ENCODE measurements at regions not wholly inside any gene's neighbourhood (a gene's known extent, or its start where the extent isn't known, plus 50 kb on each side); places are given as distances from the start of the nearest gene placed in this dataset.

GRCh38 chr14:82766996-82767395 is 1233.3 kb upstream of the SEL1L start:
- no peaks in the 10 kb centered on the region for H3K9me3 Mint-ChIP-seq
- TF ChIP-seq CTCF (IDR thresholded peaks at IDR 0.05; ENCODE audit: unreplicated experiment in 3 of 3), result no peak
- no peaks in the 10 kb centered on the region for H3K4me1 Mint-ChIP-seq
- H3K27ac Mint-ChIP-seq, result no peak overlapping the region
- H3K4me3 Mint-ChIP-seq, result no peak overlapping the region
- no peaks in the 10 kb centered on the region for H3K36me3 Mint-ChIP-seq (ENCODE audit: low read depth)
- no peaks in the 10 kb centered on the region for H3K27me3 Mint-ChIP-seq (ENCODE audit: low read depth)

DNA sequence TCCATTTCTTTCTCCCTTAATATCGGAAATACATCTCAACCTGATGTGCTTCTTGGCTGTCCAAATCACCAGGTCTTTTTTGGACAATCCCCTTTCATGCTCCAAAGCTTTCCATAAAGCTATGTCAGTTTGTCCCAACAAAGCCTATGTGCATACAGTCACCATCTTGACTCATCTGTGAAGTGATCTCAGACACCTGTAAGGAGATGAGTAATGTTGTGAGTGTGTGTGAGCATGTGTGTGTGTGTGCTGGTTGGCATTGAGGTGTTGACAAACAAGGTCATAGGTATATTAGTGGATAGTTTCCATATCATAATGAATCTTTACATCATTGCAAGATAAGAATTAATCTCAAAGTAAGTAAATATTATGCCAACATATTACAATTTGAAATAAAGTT is 1243.3 kb upstream of the SEL1L start:
- Mint-ChIP-seq H3K27me3 (ENCODE audit: low read depth) (no peaks in the 10 kb centered on the region), H3K27ac (no peak overlapping the region), H3K9me3 (no peaks in the 10 kb centered on the region), H3K4me1 (peaks cover 11% of the 10 kb centered on the region), H3K4me3 (no peak overlapping the region), H3K36me3 (ENCODE audit: low read depth) (no peaks in the 10 kb centered on the region)
- no peak for TF ChIP-seq CTCF (IDR thresholded peaks at IDR 0.05; ENCODE audit: unreplicated experiment in 3 of 3)

GRCh38 chr14:82778008-82778590 is 1244.4 kb upstream of the SEL1L start:
- H3K4me3 Mint-ChIP-seq, result no peak overlapping the region
- no peaks in the 10 kb centered on the region for H3K36me3 Mint-ChIP-seq (ENCODE audit: low read depth)
- peak overlapping the region in 1 of 3 experiments; percentile 55 for H3K27ac Mint-ChIP-seq
- no peak for TF ChIP-seq CTCF (IDR thresholded peaks at IDR 0.05; ENCODE audit: unreplicated experiment in 3 of 3)
- H3K4me1 Mint-ChIP-seq, result peaks cover 11% of the 10 kb centered on the region
- no peaks in the 10 kb centered on the region for H3K27me3 Mint-ChIP-seq (ENCODE audit: low read depth)
- H3K9me3 Mint-ChIP-seq, result no peaks in the 10 kb centered on the region

DNA sequence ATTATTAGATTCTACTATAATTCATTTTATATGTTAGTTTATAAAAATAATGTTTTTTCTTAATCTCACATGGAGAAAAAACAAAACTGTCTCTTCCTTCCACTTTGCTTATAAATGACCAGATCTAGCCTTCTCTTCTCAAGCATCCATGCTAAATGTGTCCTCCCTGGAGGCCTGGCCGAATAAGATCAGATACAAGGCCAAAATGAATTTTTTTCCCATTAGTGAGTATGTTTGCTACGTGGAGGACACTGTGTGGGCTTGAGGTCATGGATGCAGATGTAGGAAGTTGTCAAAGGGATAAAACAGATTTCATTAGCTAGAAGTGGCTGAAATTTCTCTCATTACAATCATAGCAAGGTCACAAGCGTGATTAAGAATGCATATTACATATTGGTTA is 1244.9 kb upstream of the SEL1L start:
- TF ChIP-seq CTCF (IDR thresholded peaks at IDR 0.05; ENCODE audit: unreplicated experiment in 3 of 3), result no peak
- Mint-ChIP-seq H3K27ac (peak overlapping the region in 1 of 3 experiments; percentile 55), H3K27me3 (ENCODE audit: low read depth) (no peaks in the 10 kb centered on the region), H3K4me1 (peaks cover 11% of the 10 kb centered on the region), H3K36me3 (ENCODE audit: low read depth) (no peaks in the 10 kb centered on the region), H3K4me3 (no peak overlapping the region), H3K9me3 (no peaks in the 10 kb centered on the region)

GRCh38 chr14:82779301-82779700 is 1245.6 kb upstream of the SEL1L start:
- no peak overlapping the region for H3K4me3 Mint-ChIP-seq
- H3K36me3 Mint-ChIP-seq (ENCODE audit: low read depth), result no peaks in the 10 kb centered on the region
- no peak for TF ChIP-seq CTCF (IDR thresholded peaks at IDR 0.05; ENCODE audit: unreplicated experiment in 3 of 3)
- peaks cover 11% of the 10 kb centered on the region for H3K4me1 Mint-ChIP-seq
- no peaks in the 10 kb centered on the region for H3K27me3 Mint-ChIP-seq (ENCODE audit: low read depth)
- no peaks in the 10 kb centered on the region for H3K9me3 Mint-ChIP-seq
- H3K27ac Mint-ChIP-seq, result peak overlapping the region in 1 of 3 experiments; percentile 55

DNA sequence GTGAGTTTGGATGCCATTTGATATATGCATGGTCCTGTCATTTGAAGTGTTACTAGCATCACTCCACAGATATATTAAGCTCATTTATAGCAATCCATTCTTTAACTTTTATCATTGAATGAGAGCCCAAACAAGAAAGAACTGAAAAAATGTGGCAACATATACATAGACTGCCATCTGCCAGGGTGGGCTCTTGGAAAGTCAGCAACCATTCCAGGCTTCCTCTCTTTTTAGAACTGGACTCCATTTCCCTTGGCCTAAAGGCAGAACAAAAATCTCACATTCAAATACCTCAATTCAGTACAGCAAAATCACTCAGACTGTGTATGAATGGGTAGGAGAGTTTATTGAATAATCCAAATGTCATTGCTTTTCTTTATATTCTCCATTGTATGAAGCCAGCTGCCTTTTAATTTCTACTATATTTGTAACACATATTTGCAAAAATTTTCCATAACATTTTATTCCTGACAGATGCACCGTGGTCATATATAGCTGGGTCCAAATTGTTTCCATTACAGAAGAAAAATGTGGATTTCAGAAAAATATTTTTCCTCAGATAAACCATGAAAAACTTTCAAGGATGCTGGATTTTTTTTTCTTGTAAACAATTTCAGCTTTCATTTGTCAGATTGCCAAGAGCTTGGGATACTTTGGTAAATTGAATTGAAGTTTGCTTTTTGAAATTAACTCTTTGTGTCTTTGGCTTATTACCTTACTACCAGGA is 1252.3 kb upstream of the SEL1L start:
- no peak overlapping the region for H3K4me3 Mint-ChIP-seq
- no peaks in the 10 kb centered on the region for H3K4me1 Mint-ChIP-seq
- H3K36me3 Mint-ChIP-seq (ENCODE audit: low read depth), result peaks cover 3% of the 10 kb centered on the region
- no peak overlapping the region for H3K27ac Mint-ChIP-seq
- no peak for TF ChIP-seq CTCF (IDR thresholded peaks at IDR 0.05; ENCODE audit: unreplicated experiment in 3 of 3)
- no peaks in the 10 kb centered on the region for H3K27me3 Mint-ChIP-seq (ENCODE audit: low read depth)
- peaks cover 2% of the 10 kb centered on the region for H3K9me3 Mint-ChIP-seq
